Caki2 (cell line): ENCODE measurements at regions not wholly inside any gene's neighbourhood (a gene's known extent, or its start where the extent isn't known, plus 50 kb on each side); places are given as distances from the start of the nearest gene placed in this dataset.

Experiments used
- DNase-seq: peaks from one replicate; pipeline ENCODE4 v3.0.0-alpha.2; 2015; ENCODE audit warnings: low read depth
- in situ Hi-C: cut with HindIII; loops from 2 replicates; pipeline ENCODE4 v1.10.0; 2016; ENCODE audit warnings: low sequenced_read_pairs, low pct_unique_long_range_greater_than_20kb, mixed read lengths

GRCh38 chr11:21806947-21807346, 385.9 kb upstream of the ANO5 start:
- DNase-seq: no peak
- in situ Hi-C loops: no loop called here

- in situ Hi-C loops: no loop called here
- no peak for DNase-seq
These were observed 385.5 kb upstream of the ANO5 start for GRCh38 chr11:21807350-21807749.

- peak; percentile 24 for DNase-seq
These were observed 382.2 kb upstream of the ANO5 start for GRCh38 chr11:21810650-21811049.

GRCh38 chr11:21811572-21811971, 381.3 kb upstream of the ANO5 start:
- in situ Hi-C loops: no loop called here

More at GRCh38 chr11:21810650-21811049, 382.2 kb upstream of the ANO5 start:
- in situ Hi-C loops: no loop called here

GRCh38 chr11:21814169-21814568, 378.7 kb upstream of the ANO5 start:
- in situ Hi-C loops: no loop called here
- peak; percentile 18 for DNase-seq

More at GRCh38 chr11:21811572-21811971, 381.3 kb upstream of the ANO5 start:
- DNase-seq: no peak

- no peak for DNase-seq
- in situ Hi-C loops: no loop called here
These were observed 375.2 kb upstream of the ANO5 start for GRCh38 chr11:21817696-21818095.

- in situ Hi-C loops: no loop called here
These were observed 372.7 kb upstream of the ANO5 start for GRCh38 chr11:21820176-21820575.

GRCh38 chr11:21825127-21825526, 367.8 kb upstream of the ANO5 start:
- DNase-seq: no peak
- in situ Hi-C loops: no loop called here

More at GRCh38 chr11:21820176-21820575, 372.7 kb upstream of the ANO5 start:
- no peak for DNase-seq

- in situ Hi-C loops: no loop called here
- DNase-seq: no peak
These were observed 354.5 kb upstream of the ANO5 start for GRCh38 chr11:21838427-21838826.

- in situ Hi-C loops: no loop called here
- DNase-seq: no peak
These were observed 353.1 kb upstream of the ANO5 start for GRCh38 chr11:21839796-21840195.

GRCh38 chr11:21861314-21861713, 331.6 kb upstream of the ANO5 start:
- in situ Hi-C loops: no loop called here
- DNase-seq: no peak

GRCh38 chr11:21865541-21865940, 327.3 kb upstream of the ANO5 start:
- in situ Hi-C loops: no loop called here
- no peak for DNase-seq

- no peak for DNase-seq
- in situ Hi-C loops: no loop called here
These were observed 326.1 kb upstream of the ANO5 start for GRCh38 chr11:21866781-21867180.

- in situ Hi-C loops: no loop called here
- no peak for DNase-seq
These were observed 315.7 kb upstream of the ANO5 start for GRCh38 chr11:21877151-21877550.

- no peak for DNase-seq
These were observed 309.5 kb upstream of the ANO5 start for GRCh38 chr11:21883354-21883753.

GRCh38 chr11:21888814-21889213, 304.1 kb upstream of the ANO5 start:
- in situ Hi-C loops: no loop called here

More at GRCh38 chr11:21883354-21883753, 309.5 kb upstream of the ANO5 start:
- in situ Hi-C loops: no loop called here

GRCh38 chr11:21892736-21893564, 299.9 kb upstream of the ANO5 start:
- DNase-seq: no peak
- in situ Hi-C loops: no loop called here

More at GRCh38 chr11:21888814-21889213, 304.1 kb upstream of the ANO5 start:
- no peak for DNase-seq

GRCh38 chr11:21893565-21893867, 299.4 kb upstream of the ANO5 start:
- no peak for DNase-seq
- in situ Hi-C loops: no loop called here

GRCh38 chr11:21894492-21894891, 298.4 kb upstream of the ANO5 start:
- DNase-seq: no peak
- in situ Hi-C loops: no loop called here

- in situ Hi-C loops: no loop called here
These were observed 297.2 kb upstream of the ANO5 start for GRCh38 chr11:21895686-21896085.

More at GRCh38 chr11:21895686-21896085, 297.2 kb upstream of the ANO5 start:
- no peak for DNase-seq
